NT2/D1 (cell line): ENCODE measurements at regions not wholly inside any gene's neighbourhood (a gene's known extent, or its start where the extent isn't known, plus 50 kb on each side); places are given as distances from the start of the nearest gene placed in this dataset.

Source experiments
- DNase-seq: peaks from one replicate; pipeline ENCODE4 v3.0.0-alpha.2; 2011; ENCODE audit warnings: low read depth, low spot score
- H3K27me3 ChIP-seq: 2 replicates; pipeline ENCODE4 v1.6.0; 2011; ENCODE audit warnings: mild to moderate bottlenecking; ENCODE audit not compliant: insufficient read length, insufficient read depth
- H3K36me3 ChIP-seq: 2 replicates; pipeline ENCODE4 v1.6.1; 2011; ENCODE audit warnings: mild to moderate bottlenecking, low read length, mixed read lengths; ENCODE audit not compliant: insufficient read depth, insufficient read length
- H3K4me1 ChIP-seq: 2 replicates; pipeline ENCODE4 v1.5.1; 2011; ENCODE audit not compliant: insufficient read depth, insufficient read length
- H3K4me3 ChIP-seq: 2 replicates; pipeline ENCODE4 v1.5.1; 2011; ENCODE audit warnings: low read depth; ENCODE audit not compliant: insufficient read length
- H3K9ac ChIP-seq: 2 replicates; pipeline ENCODE4 v1.6.0; 2011; ENCODE audit warnings: low read depth; ENCODE audit not compliant: insufficient read length
- H3K9me3 ChIP-seq: 2 replicates; pipeline ENCODE4 v1.5.1; 2011; ENCODE audit warnings: mild to moderate bottlenecking, low read length; ENCODE audit not compliant: insufficient read depth
- SUZ12 ChIP-seq: IDR thresholded peaks from 2 replicates; pipeline ENCODE4 v1.6.1; 2011; ENCODE audit not compliant: insufficient read length, insufficient read depth; ENCODE audit errors: extremely low read depth
- YY1 ChIP-seq: IDR thresholded peaks from 2 replicates; pipeline ENCODE4 v1.6.1; 2011; ENCODE audit not compliant: insufficient read length, insufficient read depth
- ZNF274 ChIP-seq: IDR thresholded peaks from 2 replicates; pipeline ENCODE4 v1.6.1; 2011; ENCODE audit warnings: mild to moderate bottlenecking, low read depth, low read length

GRCh38 chr17:14688134-14688533 is 387.3 kb downstream of the HS3ST3B1 start:
- Histone ChIP-seq H3K9me3 (no peaks in the 10 kb centered on the region), H3K4me3 (no peak overlapping the region), H3K4me1 (no peaks in the 10 kb centered on the region), H3K36me3 (no peaks in the 10 kb centered on the region), H3K9ac (no peak overlapping the region), H3K27me3 (no peaks in the 10 kb centered on the region)
- DNase-seq, result no peak
- TF ChIP-seq ZNF274 (no peak), YY1 (no peak)

GRCh38 chr17:14672830-14673229 is 371.9 kb downstream of the HS3ST3B1 start:
- Histone ChIP-seq H3K9ac (no peak overlapping the region), H3K27me3 (no peaks in the 10 kb centered on the region), H3K36me3 (no peaks in the 10 kb centered on the region), H3K9me3 (no peaks in the 10 kb centered on the region), H3K4me1 (no peaks in the 10 kb centered on the region), H3K4me3 (no peak overlapping the region)
- TF ChIP-seq ZNF274 (no peak), SUZ12 (no peak), YY1 (no peak)
- DNase-seq, result no peak

GRCh38 chr17:14670861-14671260 is 370.0 kb downstream of the HS3ST3B1 start:
- no peaks in the 10 kb centered on the region for H3K36me3 ChIP-seq
- DNase-seq, result no peak
- H3K4me3 ChIP-seq, result no peak overlapping the region
- TF ChIP-seq YY1 (no peak), SUZ12 (no peak), ZNF274 (no peak)
- H3K9ac ChIP-seq, result no peak overlapping the region
- no peaks in the 10 kb centered on the region for H3K27me3 ChIP-seq
- H3K9me3 ChIP-seq, result no peaks in the 10 kb centered on the region
- no peaks in the 10 kb centered on the region for H3K4me1 ChIP-seq

GRCh38 chr17:14664511-14664910 is 363.6 kb downstream of the HS3ST3B1 start:
- Histone ChIP-seq H3K9ac (no peak overlapping the region), H3K27me3 (no peaks in the 10 kb centered on the region), H3K4me1 (no peaks in the 10 kb centered on the region), H3K36me3 (no peaks in the 10 kb centered on the region), H3K9me3 (no peaks in the 10 kb centered on the region), H3K4me3 (no peak overlapping the region)
- no peak for DNase-seq
- TF ChIP-seq ZNF274, result no peak
- TF ChIP-seq YY1, result no peak
- no peak for TF ChIP-seq SUZ12

GRCh38 chr17:14641117-14641516 is 340.2 kb downstream of the HS3ST3B1 start:
- Histone ChIP-seq H3K4me1 (no peaks in the 10 kb centered on the region), H3K27me3 (no peaks in the 10 kb centered on the region), H3K9me3 (no peaks in the 10 kb centered on the region), H3K4me3 (no peak overlapping the region), H3K36me3 (no peaks in the 10 kb centered on the region), H3K9ac (no peak overlapping the region)
- TF ChIP-seq ZNF274 (no peak), SUZ12 (no peak), YY1 (no peak)
- no peak for DNase-seq

GRCh38 chr17:14637260-14637659 is 336.4 kb downstream of the HS3ST3B1 start:
- Histone ChIP-seq H3K9ac (no peak overlapping the region), H3K36me3 (no peaks in the 10 kb centered on the region), H3K4me3 (no peak overlapping the region), H3K4me1 (no peaks in the 10 kb centered on the region), H3K27me3 (no peaks in the 10 kb centered on the region), H3K9me3 (no peaks in the 10 kb centered on the region)
- no peak for DNase-seq
- no peak for TF ChIP-seq SUZ12

GRCh38 chr17:14630621-14631020 is 329.7 kb downstream of the HS3ST3B1 start:
- no peak overlapping the region for H3K4me3 ChIP-seq
- no peak overlapping the region for H3K9ac ChIP-seq
- no peaks in the 10 kb centered on the region for H3K27me3 ChIP-seq
- H3K36me3 ChIP-seq, result no peaks in the 10 kb centered on the region
- TF ChIP-seq SUZ12 (no peak), ZNF274 (no peak), YY1 (no peak)
- no peaks in the 10 kb centered on the region for H3K9me3 ChIP-seq
- DNase-seq, result no peak
- no peaks in the 10 kb centered on the region for H3K4me1 ChIP-seq

- TF ChIP-seq SUZ12, result no peak
- TF ChIP-seq YY1, result no peak
- TF ChIP-seq ZNF274, result no peak
- Histone ChIP-seq H3K4me1 (no peaks in the 10 kb centered on the region), H3K9ac (no peak overlapping the region), H3K9me3 (no peaks in the 10 kb centered on the region), H3K27me3 (no peaks in the 10 kb centered on the region), H3K36me3 (no peaks in the 10 kb centered on the region), H3K4me3 (no peak overlapping the region)
- DNase-seq, result no peak
These were observed 329.2 kb downstream of the HS3ST3B1 start for GRCh38 chr17:14630046-14630445.
